A549 (cell line): ENCODE measurements at regions not wholly inside any gene's neighbourhood (a gene's known extent, or its start where the extent isn't known, plus 50 kb on each side); places are given as distances from the start of the nearest gene placed in this dataset.

ENCODE experiments used
- BHLHE40 ChIP-seq: IDR thresholded peaks from 2 replicates; pipeline ENCODE4 v1.6.1; 2012; ENCODE audit warnings: low read depth, low read length, inconsistent platforms
- CTCF ChIP-seq: fragments of >200 bp; sonication (Bioruptor Twin); formaldehyde crosslinking; IDR thresholded peaks from 3 replicates; pipeline ENCODE4 v1.5.1; 2016
- EP300 ChIP-seq, 2 experiments: fragments of >200 bp; sonication (Bioruptor Twin); formaldehyde crosslinking; IDR thresholded peaks; 2 replicates in 1 of 2; 3 replicates in 1 of 2; pipeline ENCODE4 v1.6.1; 2016 to 2017
- FOSL2 ChIP-seq, 2 experiments: fragments of 450-650 bp in 1 of 2; fragments of >200 bp in 1 of 2; sonication (Bioruptor Twin) in 1 of 2; formaldehyde crosslinking; IDR thresholded peaks; 2 replicates each; pipeline versions ENCODE4 v1.5.0 to v1.6.1; 2016 to 2020; ENCODE audit warnings: mild to moderate bottlenecking in 1 of 2, moderate library complexity in 1 of 2
- HMGXB4 ChIP-seq: fragments of 250-450 bp; sonication (Bioruptor Pico); IDR thresholded peaks from 2 replicates; pipeline ENCODE4 v1.5.0; 2021; ENCODE audit warnings: mild to moderate bottlenecking, moderate library complexity, borderline replicate concordance
- JUN ChIP-seq, 2 experiments: fragments of >200 bp; sonication (Bioruptor Twin); formaldehyde crosslinking; IDR thresholded peaks; 2 replicates in 1 of 2; 3 replicates in 1 of 2; pipeline ENCODE4 v1.6.1; 2016 to 2017
- RCOR1 ChIP-seq: fragments of 150-350 bp; IDR thresholded peaks from 2 replicates; pipeline ENCODE4 v1.6.1; 2014; ENCODE audit warnings: antibody characterized with exemption, low read length, low read depth
- REST ChIP-seq: fragments of 200-600 bp; sonication (generic); IDR thresholded peaks from 2 replicates; pipeline ENCODE4 v1.6.1; 2016; ENCODE audit warnings: antibody characterized with exemption, mild to moderate bottlenecking, moderate library complexity
- ZFP36 ChIP-seq: fragments of 450-650 bp; IDR thresholded peaks from 2 replicates; pipeline ENCODE4 v1.6.1; 2014; ENCODE audit warnings: borderline replicate concordance; ENCODE audit not compliant: partially characterized antibody

GRCh38 chr14:38593476-38593875 lies 337.6 kb upstream of the CLEC14A start:
- TF ChIP-seq FOSL2 (IDR thresholded peaks at IDR 0.05): no peak
- no peak for TF ChIP-seq FOSL2 (CRISPR knock-in tag; IDR thresholded peaks at IDR 0.05)
- TF ChIP-seq RCOR1: no peak
- TF ChIP-seq CTCF: no peak
- no peak for TF ChIP-seq HMGXB4 (CRISPR knock-in tag)
- TF ChIP-seq REST: no peak
- TF ChIP-seq EP300 (IDR thresholded peaks at IDR 0.05): no peak
- no peak for TF ChIP-seq JUN (IDR thresholded peaks at IDR 0.05)
- TF ChIP-seq BHLHE40: no peak
- TF ChIP-seq ZFP36: no peak
